IMR-90 (cell line): ENCODE measurements at regions not wholly inside any gene's neighbourhood (a gene's known extent, or its start where the extent isn't known, plus 50 kb on each side); places are given as distances from the start of the nearest gene placed in this dataset.

ENCODE experiments used
- CEBPB ChIP-seq: IDR thresholded peaks from 2 replicates; pipeline ENCODE4 v1.6.1; 2012; ENCODE audit warnings: low read depth, low read length, improper control_type of control experiment
- CTCF ChIP-seq: conservative IDR thresholded peaks from 2 replicates; pipeline ENCODE4 v1.5.1; 2012; ENCODE audit warnings: mild to moderate bottlenecking, low read depth, low read length, improper control_type of control experiment
- ELK1 ChIP-seq: fragments of 150-350 bp; IDR thresholded peaks from 2 replicates; pipeline ENCODE4 v1.6.1; 2016; ENCODE audit warnings: low read depth, mild to moderate bottlenecking, low read length, moderate library complexity, borderline replicate concordance
- FOS ChIP-seq: fragments of 150-350 bp; IDR thresholded peaks from 2 replicates; pipeline ENCODE4 v1.6.1; 2016; ENCODE audit warnings: low read depth, low read length
- MAFK ChIP-seq: IDR thresholded peaks from 2 replicates; pipeline ENCODE4 v1.6.1; 2012; ENCODE audit warnings: low read depth, low read length, improper control_type of control experiment
- MAZ ChIP-seq: IDR thresholded peaks from 2 replicates; pipeline ENCODE4 v1.6.1; 2012; ENCODE audit warnings: low read depth, mild to moderate bottlenecking, low read length, improper control_type of control experiment, moderate library complexity, borderline replicate concordance
- MXI1 ChIP-seq: IDR thresholded peaks from 2 replicates; pipeline ENCODE4 v1.6.1; 2012; ENCODE audit warnings: low read depth, mild to moderate bottlenecking, low read length, moderate library complexity, borderline replicate concordance
- NFE2L2 ChIP-seq: fragments of 150-350 bp; IDR thresholded peaks from 2 replicates; pipeline ENCODE4 v1.6.1; 2016; ENCODE audit warnings: low read depth, mild to moderate bottlenecking, low read length
- POLR2A ChIP-seq: IDR thresholded peaks from 2 replicates; pipeline ENCODE4 v1.6.1; 2012; ENCODE audit warnings: mild to moderate bottlenecking, low read depth, low read length
- RAD21 ChIP-seq: IDR thresholded peaks from 2 replicates; pipeline ENCODE4 v1.6.1; 2012; ENCODE audit warnings: low read length, improper control_type of control experiment
- RCOR1 ChIP-seq: IDR thresholded peaks from 2 replicates; pipeline ENCODE4 v1.6.1; 2012; ENCODE audit warnings: mild to moderate bottlenecking, low read length, improper control_type of control experiment; ENCODE audit not compliant: insufficient replicate concordance
- RFX5 ChIP-seq: IDR thresholded peaks from 2 replicates; pipeline ENCODE4 v1.8.0; 2012; ENCODE audit warnings: low read depth, mild to moderate bottlenecking, low read length, moderate library complexity
- SMC3 ChIP-seq: fragments of 150-350 bp; IDR thresholded peaks from 2 replicates; pipeline ENCODE4 v1.6.1; 2016; ENCODE audit warnings: low read depth, mild to moderate bottlenecking, antibody characterized with exemption, low read length, moderate library complexity
- USF2 ChIP-seq: fragments of 150-350 bp; IDR thresholded peaks from 2 replicates; pipeline ENCODE4 v1.6.1; 2017; ENCODE audit warnings: mild to moderate bottlenecking, antibody characterized with exemption, low read length, low read depth

- TF ChIP-seq CTCF, result no peak
- no peak for TF ChIP-seq CEBPB
- no peak for TF ChIP-seq FOS
- TF ChIP-seq MAZ, result no peak
- TF ChIP-seq POLR2A, result no peak
- no peak for TF ChIP-seq RAD21
- TF ChIP-seq RFX5, result no peak
- no peak for TF ChIP-seq MXI1
- TF ChIP-seq NFE2L2, result no peak
- TF ChIP-seq RCOR1, result no peak
- TF ChIP-seq ELK1, result no peak
- no peak for TF ChIP-seq MAFK
- TF ChIP-seq SMC3, result no peak
- no peak for TF ChIP-seq USF2
Measured at GRCh38 chr15:62935300-62936081, 107.1 kb upstream of the TPM1 start.
